ENCODE measurements at regions not wholly inside any gene's neighbourhood (a gene's known extent, or its start where the extent isn't known, plus 50 kb on each side); places are given as distances from the start of the nearest gene placed in this dataset.

DNA sequence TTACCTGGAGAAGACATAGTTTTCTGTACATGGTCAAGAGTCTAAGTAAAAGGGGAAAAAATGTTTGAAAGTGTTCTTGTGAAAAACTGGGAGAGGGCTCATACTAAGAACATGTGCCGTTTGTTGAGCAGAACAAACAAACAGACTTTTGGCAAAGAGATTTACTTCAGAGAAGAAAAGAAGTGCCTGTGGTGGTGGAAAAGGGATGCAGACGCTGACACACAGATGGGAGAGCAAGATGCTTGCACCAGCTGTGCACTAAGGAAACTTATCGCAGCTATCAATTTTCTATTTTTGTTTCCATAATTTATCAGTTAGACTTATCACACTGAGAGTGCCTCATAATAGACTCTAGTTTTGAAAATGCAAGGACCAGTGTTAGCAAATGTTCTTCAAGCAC, 259.6 kb upstream of the PDZRN3 start:
- in situ Hi-C loops (cut with MboI) (no loop called here), intact Hi-C loops (cut with micrococcal nuclease; ENCODE audit: unreplicated experiment) (no loop called here)
- Histone ChIP-seq H3K27ac (ENCODE audit: control insufficient read depth, insufficient read depth) (no peak overlapping the region), H3K27me3 (replicated peaks in 1 of 2; ENCODE audit: control insufficient read depth in 2 of 2, insufficient read depth in 2 of 2, low read length in 1 of 2) (no peaks in the 10 kb centered on the region), H3K36me3 (ENCODE audit: control insufficient read depth in 2 of 2, insufficient read depth in 2 of 2, low read length in 1 of 2) (no peaks in the 10 kb centered on the region), H2AFZ (ENCODE audit: control insufficient read depth, low read depth, low read length) (no peak overlapping the region), H3K4me2 (ENCODE audit: control insufficient read depth, insufficient read depth) (no peak overlapping the region), H3K4me3 (no peak overlapping the region), H3K9ac (ENCODE audit: control insufficient read depth, insufficient read depth, low read length) (no peak overlapping the region), H3K4me1 (ENCODE audit: control insufficient read depth, insufficient read depth, low read length) (no peaks in the 10 kb centered on the region), H3K9me3 (replicated peaks; ENCODE audit: control insufficient read depth, insufficient read depth, low read length) (no peaks in the 10 kb centered on the region), H3K79me2 (ENCODE audit: control insufficient read depth, insufficient read depth, low read length) (no peaks in the 10 kb centered on the region), H4K20me1 (ENCODE audit: control insufficient read depth, insufficient read depth) (no peaks in the 10 kb centered on the region)
- ChIA-PET RAD21 (ENCODE audit: unreplicated experiment) (no interaction called here), CTCF (no interaction called here), SMC1A (ENCODE audit: uncharacterized antibody, unreplicated experiment) (no interaction called here), POLR2A (no interaction called here)
- BruUV-seq (replicated peaks): no TSS peak
- 34% methylated on average over 3 of the region's 3 CpGs for WGBS (ENCODE audit: insufficient coverage, insufficient replicate concordance, low lambda C conversion rate, missing lambda C conversion rate)
- no peak for TF ChIP-seq CEBPB (IDR thresholded peaks at IDR 0.05; ENCODE audit: borderline replicate concordance in 1 of 2, low read depth in 2 of 2, low read length in 2 of 2)
- no peak for TF ChIP-seq BCL3 (IDR thresholded peaks at IDR 0.05; ENCODE audit: borderline replicate concordance, insufficient read depth, low read depth, low read length, poor library complexity, severe bottlenecking)
- no peak for TF ChIP-seq TCF3 (IDR thresholded peaks at IDR 0.05; ENCODE audit: borderline replicate concordance, insufficient read depth, low read depth, low read length)
- no peak for TF ChIP-seq HDAC6 (IDR thresholded peaks at IDR 0.05; ENCODE audit: unreplicated experiment)
- TF ChIP-seq SRF (IDR thresholded peaks at IDR 0.05; ENCODE audit: low read depth in 2 of 2, low read length in 2 of 2): no peak
- no peak for TF ChIP-seq MTA3 (IDR thresholded peaks at IDR 0.05; ENCODE audit: borderline replicate concordance, low read length)
- no peak for TF ChIP-seq BCLAF1 (IDR thresholded peaks at IDR 0.05)
- TF ChIP-seq HCFC1 (IDR thresholded peaks at IDR 0.05; ENCODE audit: low read length): no peak
- TF ChIP-seq, protein P1, sequence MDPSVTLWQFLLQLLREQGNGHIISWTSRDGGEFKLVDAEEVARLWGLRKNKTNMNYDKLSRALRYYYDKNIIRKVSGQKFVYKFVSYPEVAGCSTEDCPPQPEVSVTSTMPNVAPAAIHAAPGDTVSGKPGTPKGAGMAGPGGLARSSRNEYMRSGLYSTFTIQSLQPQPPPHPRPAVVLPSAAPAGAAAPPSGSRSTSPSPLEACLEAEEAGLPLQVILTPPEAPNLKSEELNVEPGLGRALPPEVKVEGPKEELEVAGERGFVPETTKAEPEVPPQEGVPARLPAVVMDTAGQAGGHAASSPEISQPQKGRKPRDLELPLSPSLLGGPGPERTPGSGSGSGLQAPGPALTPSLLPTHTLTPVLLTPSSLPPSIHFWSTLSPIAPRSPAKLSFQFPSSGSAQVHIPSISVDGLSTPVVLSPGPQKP (IDR thresholded peaks at IDR 0.05; ENCODE audit: low read depth, low read length): no peak
- TF ChIP-seq, protein P2, sequence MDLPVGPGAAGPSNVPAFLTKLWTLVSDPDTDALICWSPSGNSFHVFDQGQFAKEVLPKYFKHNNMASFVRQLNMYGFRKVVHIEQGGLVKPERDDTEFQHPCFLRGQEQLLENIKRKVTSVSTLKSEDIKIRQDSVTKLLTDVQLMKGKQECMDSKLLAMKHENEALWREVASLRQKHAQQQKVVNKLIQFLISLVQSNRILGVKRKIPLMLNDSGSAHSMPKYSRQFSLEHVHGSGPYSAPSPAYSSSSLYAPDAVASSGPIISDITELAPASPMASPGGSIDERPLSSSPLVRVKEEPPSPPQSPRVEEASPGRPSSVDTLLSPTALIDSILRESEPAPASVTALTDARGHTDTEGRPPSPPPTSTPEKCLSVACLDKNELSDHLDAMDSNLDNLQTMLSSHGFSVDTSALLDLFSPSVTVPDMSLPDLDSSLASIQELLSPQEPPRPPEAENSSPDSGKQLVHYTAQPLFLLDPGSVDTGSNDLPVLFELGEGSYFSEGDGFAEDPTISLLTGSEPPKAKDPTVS (IDR thresholded peaks at IDR 0.05; ENCODE audit: low read depth, low read length): no peak
- TF ChIP-seq FOXM1 (IDR thresholded peaks at IDR 0.05; ENCODE audit: low read depth, low read length): no peak
- no peak for TF ChIP-seq MYC (IDR thresholded peaks at IDR 0.05; ENCODE audit: insufficient read depth, insufficient read length, insufficient replicate concordance, low read length, severe bottlenecking)
- TF ChIP-seq TBL1XR1 (IDR thresholded peaks at IDR 0.05; ENCODE audit: low read depth, low read length): no peak
- no peak for TF ChIP-seq HDGF (IDR thresholded peaks at IDR 0.05)
- ATAC-seq (no peak), DNase-seq (ENCODE audit: low read depth, low spot score) (no peak), FAIRE-seq (no peak)

All from GM12878 (cell line).